ENCODE measurements at regions not wholly inside any gene's neighbourhood (a gene's known extent, or its start where the extent isn't known, plus 50 kb on each side); places are given as distances from the start of the nearest gene placed in this dataset.
"Not testable (repeated sequence)": the region's sequence is repeated elsewhere in the genome, so short reads cannot be mapped to it uniquely, and the experiment has no call there.

GRCh38 chr17:56690441-56691291 lies 97.2 kb downstream of the NOG start:
- intact Hi-C loops (cut with micrococcal nuclease), result no loop called here

GRCh38 chr17:56694825-56695224 lies 101.3 kb downstream of the NOG start:
- intact Hi-C loops (cut with micrococcal nuclease), result no loop called here

GRCh38 chr17:56697190-56697589 lies 103.7 kb downstream of the NOG start:
- intact Hi-C loops (cut with micrococcal nuclease), result no loop called here

- intact Hi-C loops (cut with micrococcal nuclease), result no loop called here
Measured at GRCh38 chr17:56699186-56699894, 105.8 kb downstream of the NOG start.

- intact Hi-C loops (cut with micrococcal nuclease), result no loop called here
Measured at GRCh38 chr17:56700919-56701420, 107.5 kb downstream of the NOG start.

- intact Hi-C loops (cut with micrococcal nuclease), result no loop called here
Measured at GRCh38 chr17:56707312-56708219, 114.1 kb downstream of the NOG start.

GRCh38 chr17:56708220-56708558 lies 114.7 kb downstream of the NOG start:
- intact Hi-C loops (cut with micrococcal nuclease), result no loop called here

GRCh38 chr17:56708670-56709410 lies 115.3 kb downstream of the NOG start:
- intact Hi-C loops (cut with micrococcal nuclease), result no loop called here

- intact Hi-C loops (cut with micrococcal nuclease), result no loop called here
Measured at GRCh38 chr17:56710986-56711385, 117.5 kb downstream of the NOG start.

GRCh38 chr17:56715613-56716357 lies 117.9 kb downstream of the C17orf67 start:
- intact Hi-C loops (cut with micrococcal nuclease), result loop anchor here (1.0 to 2.0 kb wide), 6 partner anchors 36 to 217 kb away; no protein-coding TSS in a partner anchor

GRCh38 chr17:56717471-56717870 lies 116.2 kb downstream of the C17orf67 start:
- intact Hi-C loops (cut with micrococcal nuclease), result loop anchor here (2.0 kb wide), 1 partner anchor 219 kb away; no protein-coding TSS in a partner anchor

- intact Hi-C loops (cut with micrococcal nuclease), result no loop called here
Measured at GRCh38 chr17:56718515-56718914, 115.2 kb downstream of the C17orf67 start.

GRCh38 chr17:56723421-56723820 lies 110.3 kb downstream of the C17orf67 start:
- intact Hi-C loops (cut with micrococcal nuclease), result no loop called here

- intact Hi-C loops (cut with micrococcal nuclease), result no loop called here
Measured at GRCh38 chr17:56724664-56725063, 109.1 kb downstream of the C17orf67 start.

GRCh38 chr17:56725144-56725543 lies 108.6 kb downstream of the C17orf67 start:
- intact Hi-C loops (cut with micrococcal nuclease), result no loop called here

- intact Hi-C loops (cut with micrococcal nuclease), result no loop called here
Measured at GRCh38 chr17:56727876-56728617, 105.7 kb downstream of the C17orf67 start.

GRCh38 chr17:56731096-56731495 lies 102.6 kb downstream of the C17orf67 start:
- intact Hi-C loops (cut with micrococcal nuclease), result not testable (repeated sequence)

GRCh38 chr17:56733833-56734232 lies 99.9 kb downstream of the C17orf67 start:
- intact Hi-C loops (cut with micrococcal nuclease), result no loop called here

- intact Hi-C loops (cut with micrococcal nuclease), result no loop called here
Measured at GRCh38 chr17:56735842-56736241, 97.9 kb downstream of the C17orf67 start.

Data from T-helper 1 cell treated with Interleukin-12 subunit alpha and Interleukin-12 subunit beta and Interleukin-4 antibody, amounts not matched to agents 30 ng/mL and 1 ng/mL, for 36 hours (primary cell).